AG09309 (cell line): ENCODE measurements at regions not wholly inside any gene's neighbourhood (a gene's known extent, or its start where the extent isn't known, plus 50 kb on each side); places are given as distances from the start of the nearest gene placed in this dataset.

Experiments used
- DNase-seq: peaks from one replicate; pipeline ENCODE4 v3.0.0-alpha.2; 2010; ENCODE audit warnings: low read depth
- H3K4me3 ChIP-seq: 2 replicates; pipeline ENCODE4 v1.5.1; 2011; ENCODE audit warnings: mild to moderate bottlenecking, low read depth, low read length, moderate library complexity; ENCODE audit not compliant: control insufficient read depth
- CTCF ChIP-seq: IDR thresholded peaks from 2 replicates; pipeline ENCODE4 v1.5.1; 2011; ENCODE audit warnings: mild to moderate bottlenecking, low read depth, low read length, inconsistent platforms; ENCODE audit not compliant: insufficient read depth, control insufficient read depth; ENCODE audit errors: missing control alignments

GRCh38 chr7:145016068-145016467 lies 180.2 kb upstream of the TPK1 start:
- H3K4me3 ChIP-seq: no peak overlapping the region
- no peak for TF ChIP-seq CTCF
- DNase-seq: no peak

GRCh38 chr7:145009876-145010275 lies 174.0 kb upstream of the TPK1 start:
- TF ChIP-seq CTCF: no peak
- no peak overlapping the region for H3K4me3 ChIP-seq
- no peak for DNase-seq

- no peak for TF ChIP-seq CTCF
- no peak for DNase-seq
- no peak overlapping the region for H3K4me3 ChIP-seq
Measured at GRCh38 chr7:145005601-145006000, 169.7 kb upstream of the TPK1 start.

- DNase-seq: no peak
- TF ChIP-seq CTCF: no peak
- no peak overlapping the region for H3K4me3 ChIP-seq
Measured at GRCh38 chr7:144997512-144997911, 161.7 kb upstream of the TPK1 start.

- H3K4me3 ChIP-seq: no peak overlapping the region
- DNase-seq: no peak
- no peak for TF ChIP-seq CTCF
Measured at GRCh38 chr7:144995495-144995894, 159.6 kb upstream of the TPK1 start.

GRCh38 chr7:144991041-144991440 lies 155.2 kb upstream of the TPK1 start:
- no peak for TF ChIP-seq CTCF
- DNase-seq: no peak

GRCh38 chr7:144987686-144988085 lies 151.8 kb upstream of the TPK1 start:
- DNase-seq: no peak
- no peak for TF ChIP-seq CTCF

More at GRCh38 chr7:144991041-144991440, 155.2 kb upstream of the TPK1 start:
- no peak overlapping the region for H3K4me3 ChIP-seq

More at GRCh38 chr7:144987686-144988085, 151.8 kb upstream of the TPK1 start:
- H3K4me3 ChIP-seq: no peak overlapping the region
